ENCODE measurements at regions not wholly inside any gene's neighbourhood (a gene's known extent, or its start where the extent isn't known, plus 50 kb on each side); places are given as distances from the start of the nearest gene placed in this dataset.
A peak's percentile ranks its signal among the peaks of the same experiment; 100 is the strongest.

DNA sequence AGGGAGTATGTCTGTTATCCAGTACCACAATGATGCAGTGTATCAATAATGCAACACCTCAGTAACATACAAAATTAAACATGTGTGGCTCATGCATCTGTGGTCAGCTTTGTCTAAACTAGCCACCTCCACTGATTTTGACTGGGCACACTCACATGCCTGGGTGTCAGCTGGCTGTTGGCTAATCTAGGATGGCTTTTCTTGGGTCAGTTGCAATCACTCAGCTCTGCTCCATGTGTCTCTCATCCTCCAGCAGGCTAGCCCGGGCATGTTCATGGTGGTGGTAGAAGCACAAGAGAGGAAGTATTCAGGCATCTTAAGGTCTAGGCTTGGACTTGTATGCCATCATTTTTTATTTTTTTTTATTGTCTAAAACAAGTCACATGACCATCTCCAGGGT is 59.3 kb upstream of the JAG1 start:
- no peaks in the 10 kb centered on the region for H3K27me3 ChIP-seq
- no peak for TF ChIP-seq CTCF (IDR thresholded peaks at IDR 0.05; ENCODE audit: low read depth, low read length)
- no peaks in the 10 kb centered on the region for H3K9me3 ChIP-seq (ENCODE audit: low read depth)
- DNase-seq (ENCODE audit: low read depth in 1 of 2, low spot score in 1 of 2): no peak
- no peak overlapping the region for H3K4me3 ChIP-seq
- no peaks in the 10 kb centered on the region for H3K4me1 ChIP-seq (ENCODE audit: low read depth)
- H3K27ac ChIP-seq: no peak overlapping the region
- H3K36me3 ChIP-seq: no peaks in the 10 kb centered on the region

DNA sequence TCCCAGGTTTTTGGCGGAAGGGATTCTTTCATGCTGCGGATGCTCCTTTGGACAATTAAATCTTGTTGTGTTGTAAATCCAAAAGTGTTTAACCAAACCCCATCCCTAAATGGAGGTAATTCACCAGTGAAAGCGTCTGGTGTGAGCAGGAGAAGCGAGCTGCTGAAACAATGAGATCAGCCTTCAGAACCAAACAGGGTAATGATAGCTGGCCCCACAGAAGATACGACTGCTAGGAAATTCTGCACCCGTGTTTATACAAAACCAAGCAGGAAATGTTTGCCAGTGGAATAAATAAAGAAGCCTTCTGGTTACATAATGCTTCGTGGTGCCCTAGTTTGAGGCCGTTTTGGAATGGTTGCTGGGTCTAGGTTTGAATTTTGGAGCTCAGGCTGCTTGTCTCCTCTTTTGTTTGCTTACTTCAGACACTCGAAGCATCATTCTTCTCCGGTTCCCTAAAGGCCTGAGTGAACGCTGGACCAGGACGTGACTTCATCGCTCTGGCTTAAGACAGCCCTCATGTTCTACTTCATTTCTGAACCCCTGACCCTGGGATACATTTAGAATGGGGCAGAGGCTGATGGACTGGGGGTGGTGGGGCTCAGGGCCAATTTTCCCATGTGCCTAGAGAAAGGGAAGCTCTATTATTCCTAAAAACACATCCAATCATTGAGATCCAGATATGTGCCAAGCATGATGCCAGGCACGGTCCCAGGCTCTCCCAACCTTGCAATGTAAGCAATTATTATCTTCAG is 61.6 kb upstream of the JAG1 start:
- H3K4me1 ChIP-seq (ENCODE audit: low read depth): no peaks in the 10 kb centered on the region
- no peak overlapping the region for H3K27ac ChIP-seq
- H3K9me3 ChIP-seq (ENCODE audit: low read depth): no peaks in the 10 kb centered on the region
- DNase-seq (ENCODE audit: low read depth in 1 of 2, low spot score in 1 of 2): no peak
- TF ChIP-seq CTCF (IDR thresholded peaks at IDR 0.05; ENCODE audit: low read depth, low read length): no peak
- H3K36me3 ChIP-seq: no peaks in the 10 kb centered on the region
- no peak overlapping the region for H3K4me3 ChIP-seq
- H3K27me3 ChIP-seq: no peaks in the 10 kb centered on the region

- Histone ChIP-seq H3K36me3 (no peaks in the 10 kb centered on the region), H3K4me1 (ENCODE audit: low read depth) (no peaks in the 10 kb centered on the region), H3K27ac (no peak overlapping the region), H3K27me3 (no peaks in the 10 kb centered on the region), H3K4me3 (no peak overlapping the region), H3K9me3 (ENCODE audit: low read depth) (peaks cover 2% of the 10 kb centered on the region)
- TF ChIP-seq CTCF (IDR thresholded peaks at IDR 0.05; ENCODE audit: low read depth, low read length): no peak
- DNase-seq (ENCODE audit: low read depth in 1 of 2, low spot score in 1 of 2): no peak
Observed at GRCh38 chr20:10739134-10739533, 65.3 kb upstream of the JAG1 start.

- H3K36me3 ChIP-seq: no peaks in the 10 kb centered on the region
- peaks cover 2% of the 10 kb centered on the region for H3K9me3 ChIP-seq (ENCODE audit: low read depth)
- H3K4me3 ChIP-seq: no peak overlapping the region
- H3K27me3 ChIP-seq: no peaks in the 10 kb centered on the region
- DNase-seq (ENCODE audit: low read depth in 1 of 2, low spot score in 1 of 2): peak in 1 of 2 donors; percentile 38
- no peak for TF ChIP-seq CTCF (IDR thresholded peaks at IDR 0.05; ENCODE audit: low read depth, low read length)
- no peaks in the 10 kb centered on the region for H3K4me1 ChIP-seq (ENCODE audit: low read depth)
- H3K27ac ChIP-seq: no peak overlapping the region
Observed at GRCh38 chr20:10739566-10739965, 65.8 kb upstream of the JAG1 start.

DNA sequence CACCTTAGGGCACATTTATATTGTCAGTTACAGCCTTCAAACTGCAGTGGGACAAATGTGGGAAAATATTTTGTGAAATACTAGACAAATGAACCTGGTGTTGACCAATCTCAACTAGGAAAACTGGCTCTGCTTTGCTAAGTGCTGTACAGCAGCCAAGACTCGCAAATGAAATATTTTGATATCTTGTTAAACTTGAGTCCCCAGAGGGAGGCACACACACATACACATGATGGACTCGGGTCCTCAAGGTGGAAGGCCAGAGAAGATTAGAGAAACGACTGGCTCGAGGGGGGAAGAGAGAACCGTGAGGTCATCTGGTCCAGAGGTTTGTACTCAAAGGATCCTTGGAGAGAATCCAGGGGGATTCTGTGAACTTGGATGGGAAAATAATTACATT is 67.3 kb upstream of the JAG1 start:
- DNase-seq (ENCODE audit: low read depth in 1 of 2, low spot score in 1 of 2): peak in 1 of 2 donors; percentile 52
- no peak overlapping the region for H3K27ac ChIP-seq
- H3K9me3 ChIP-seq (ENCODE audit: low read depth): peaks cover 2% of the 10 kb centered on the region
- H3K36me3 ChIP-seq: no peaks in the 10 kb centered on the region
- no peaks in the 10 kb centered on the region for H3K27me3 ChIP-seq
- TF ChIP-seq CTCF (IDR thresholded peaks at IDR 0.05; ENCODE audit: low read depth, low read length): no peak
- no peaks in the 10 kb centered on the region for H3K4me1 ChIP-seq (ENCODE audit: low read depth)
- no peak overlapping the region for H3K4me3 ChIP-seq
